BE2C (cell line): ENCODE measurements at regions not wholly inside any gene's neighbourhood (a gene's known extent, or its start where the extent isn't known, plus 50 kb on each side); places are given as distances from the start of the nearest gene placed in this dataset.

Source experiments
- DNase-seq: peaks from one replicate; pipeline ENCODE4 v3.0.0-alpha.2; 2020
- H3K27me3 ChIP-seq: fragments of 250-450 bp; sonication (Bioruptor Pico); 2 replicates; pipeline ENCODE4 v1.5.1; 2020; ENCODE audit warnings: mild to moderate bottlenecking
- H3K36me3 ChIP-seq: fragments of 250-450 bp; sonication (Bioruptor Pico); 2 replicates; pipeline ENCODE4 v1.5.1; 2020; ENCODE audit warnings: mild to moderate bottlenecking
- H3K4me1 ChIP-seq: fragments of 250-450 bp; sonication (Bioruptor Pico); 2 replicates; pipeline ENCODE4 v1.5.1; 2020
- H3K4me3 ChIP-seq: 2 replicates; pipeline ENCODE4 v1.5.1; 2011; ENCODE audit warnings: low read depth, low read length
- H3K9me3 ChIP-seq: fragments of 250-450 bp; sonication (Bioruptor Pico); 2 replicates; pipeline ENCODE4 v1.5.1; 2020
- TF ChIP-seq, protein P1 (sequence below): IDR thresholded peaks from 2 replicates; pipeline ENCODE4 v1.5.1; 2012; ENCODE audit warnings: mild to moderate bottlenecking, low read depth, low read length

- H3K4me1 ChIP-seq, result no peaks in the 10 kb centered on the region
- H3K27me3 ChIP-seq, result no peaks in the 10 kb centered on the region
- H3K9me3 ChIP-seq, result no peaks in the 10 kb centered on the region
- H3K4me3 ChIP-seq, result no peak overlapping the region
- no peak for DNase-seq
- no peaks in the 10 kb centered on the region for H3K36me3 ChIP-seq
- TF ChIP-seq, protein P1, sequence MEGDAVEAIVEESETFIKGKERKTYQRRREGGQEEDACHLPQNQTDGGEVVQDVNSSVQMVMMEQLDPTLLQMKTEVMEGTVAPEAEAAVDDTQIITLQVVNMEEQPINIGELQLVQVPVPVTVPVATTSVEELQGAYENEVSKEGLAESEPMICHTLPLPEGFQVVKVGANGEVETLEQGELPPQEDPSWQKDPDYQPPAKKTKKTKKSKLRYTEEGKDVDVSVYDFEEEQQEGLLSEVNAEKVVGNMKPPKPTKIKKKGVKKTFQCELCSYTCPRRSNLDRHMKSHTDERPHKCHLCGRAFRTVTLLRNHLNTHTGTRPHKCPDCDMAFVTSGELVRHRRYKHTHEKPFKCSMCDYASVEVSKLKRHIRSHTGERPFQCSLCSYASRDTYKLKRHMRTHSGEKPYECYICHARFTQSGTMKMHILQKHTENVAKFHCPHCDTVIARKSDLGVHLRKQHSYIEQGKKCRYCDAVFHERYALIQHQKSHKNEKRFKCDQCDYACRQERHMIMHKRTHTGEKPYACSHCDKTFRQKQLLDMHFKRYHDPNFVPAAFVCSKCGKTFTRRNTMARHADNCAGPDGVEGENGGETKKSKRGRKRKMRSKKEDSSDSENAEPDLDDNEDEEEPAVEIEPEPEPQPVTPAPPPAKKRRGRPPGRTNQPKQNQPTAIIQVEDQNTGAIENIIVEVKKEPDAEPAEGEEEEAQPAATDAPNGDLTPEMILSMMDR, result no peak
Measured at GRCh38 chr22:26883393-26883792, 226.0 kb downstream of the MIAT start.

- no peaks in the 10 kb centered on the region for H3K4me1 ChIP-seq
- no peaks in the 10 kb centered on the region for H3K9me3 ChIP-seq
- H3K4me3 ChIP-seq, result no peak overlapping the region
- no peak for DNase-seq
- H3K36me3 ChIP-seq, result no peaks in the 10 kb centered on the region
- H3K27me3 ChIP-seq, result no peaks in the 10 kb centered on the region
- TF ChIP-seq, protein P1, result no peak
Measured at GRCh38 chr22:26884921-26885320, 227.5 kb downstream of the MIAT start.

DNA sequence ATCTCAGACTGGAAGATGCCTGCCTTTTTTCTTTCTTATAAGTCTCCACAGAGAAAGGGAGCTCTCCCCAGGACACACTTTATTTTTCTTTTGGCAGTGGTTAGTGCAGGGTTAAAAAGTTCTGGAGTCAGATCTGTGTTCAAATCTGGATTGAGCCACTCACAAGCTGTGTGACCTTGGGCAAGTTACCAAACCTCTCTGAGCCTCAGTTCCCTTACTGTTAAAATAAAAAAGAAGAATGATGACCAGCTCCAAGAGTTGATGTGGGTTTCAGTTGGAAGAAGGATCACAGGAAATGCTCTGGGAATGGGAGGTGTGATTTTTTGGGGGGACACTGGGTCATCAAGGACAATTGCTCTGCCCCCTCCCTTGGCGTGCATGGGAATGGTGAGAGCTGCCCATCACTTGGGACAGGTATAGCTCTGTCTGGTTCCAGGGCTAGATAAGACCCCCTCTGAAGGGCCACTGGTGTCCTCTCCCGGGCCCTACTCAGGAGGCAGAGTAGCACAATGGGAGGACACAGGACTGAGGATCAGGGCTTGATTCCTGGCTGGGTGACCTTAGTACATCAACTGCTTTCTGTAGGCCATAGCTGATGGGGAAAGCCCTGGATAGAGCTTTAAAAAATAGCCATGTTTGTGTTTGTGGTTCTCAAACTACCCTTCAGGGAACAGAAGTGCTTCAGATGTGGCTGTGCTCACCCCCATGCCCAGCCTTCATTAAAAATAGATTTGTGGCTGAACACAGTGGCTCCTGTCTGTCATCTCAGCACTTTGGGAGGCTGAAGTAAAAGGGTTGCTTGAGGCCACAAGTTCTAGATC lies 228.3 kb downstream of the MIAT start:
- TF ChIP-seq, protein P1, result no peak
- no peaks in the 10 kb centered on the region for H3K36me3 ChIP-seq
- H3K4me3 ChIP-seq, result no peak overlapping the region
- no peak for DNase-seq
- H3K4me1 ChIP-seq, result no peaks in the 10 kb centered on the region
- no peaks in the 10 kb centered on the region for H3K9me3 ChIP-seq
- no peaks in the 10 kb centered on the region for H3K27me3 ChIP-seq

GRCh38 chr22:26887456-26887855 lies 230.1 kb downstream of the MIAT start:
- no peak overlapping the region for H3K4me3 ChIP-seq
- H3K9me3 ChIP-seq, result no peaks in the 10 kb centered on the region
- peaks cover under 1% of the 10 kb centered on the region; the same call in 1 of the 2 replicates for H3K4me1 ChIP-seq
- no peaks in the 10 kb centered on the region for H3K36me3 ChIP-seq
- no peak for DNase-seq
- TF ChIP-seq, protein P1, result no peak
- no peaks in the 10 kb centered on the region for H3K27me3 ChIP-seq

GRCh38 chr22:26887916-26888315 lies 230.5 kb downstream of the MIAT start:
- TF ChIP-seq, protein P1, result no peak
- no peak for DNase-seq
- Histone ChIP-seq H3K4me1 (peaks cover 3% of the 10 kb centered on the region; the same call in 1 of the 2 replicates), H3K4me3 (no peak overlapping the region), H3K9me3 (no peaks in the 10 kb centered on the region), H3K27me3 (no peaks in the 10 kb centered on the region), H3K36me3 (no peaks in the 10 kb centered on the region)

DNA sequence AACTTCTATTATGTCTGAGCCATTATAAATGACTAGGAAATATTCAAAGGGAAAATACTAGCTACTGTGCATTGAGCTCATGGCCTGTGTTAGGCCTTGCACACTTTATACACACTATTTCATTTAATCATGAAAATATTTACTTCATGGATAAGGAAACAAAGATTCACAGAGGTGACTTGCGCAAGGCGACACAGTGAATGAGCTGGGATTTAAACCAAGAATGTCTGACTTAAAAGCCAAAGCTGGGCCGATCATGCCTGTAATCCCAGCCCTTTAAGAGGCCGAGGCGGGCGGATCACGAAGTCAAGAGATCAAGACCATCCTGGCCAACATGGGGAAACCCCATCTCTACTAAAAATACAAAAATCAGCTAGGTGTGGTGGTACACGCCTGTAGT lies 231.5 kb downstream of the MIAT start:
- no peak overlapping the region for H3K4me3 ChIP-seq
- no peaks in the 10 kb centered on the region for H3K36me3 ChIP-seq
- no peaks in the 10 kb centered on the region for H3K9me3 ChIP-seq
- no peak for DNase-seq
- no peaks in the 10 kb centered on the region for H3K27me3 ChIP-seq
- TF ChIP-seq, protein P1, result no peak
- H3K4me1 ChIP-seq, result peaks cover 3% of the 10 kb centered on the region; the same call in 1 of the 2 replicates
